ENCODE measurements at regions not wholly inside any gene's neighbourhood (a gene's known extent, or its start where the extent isn't known, plus 50 kb on each side); places are given as distances from the start of the nearest gene placed in this dataset.

- no peak for DNase-seq
These were observed 126.9 kb upstream of the CYP1B1 start for GRCh38 chr2:38202713-38203445.

DNA sequence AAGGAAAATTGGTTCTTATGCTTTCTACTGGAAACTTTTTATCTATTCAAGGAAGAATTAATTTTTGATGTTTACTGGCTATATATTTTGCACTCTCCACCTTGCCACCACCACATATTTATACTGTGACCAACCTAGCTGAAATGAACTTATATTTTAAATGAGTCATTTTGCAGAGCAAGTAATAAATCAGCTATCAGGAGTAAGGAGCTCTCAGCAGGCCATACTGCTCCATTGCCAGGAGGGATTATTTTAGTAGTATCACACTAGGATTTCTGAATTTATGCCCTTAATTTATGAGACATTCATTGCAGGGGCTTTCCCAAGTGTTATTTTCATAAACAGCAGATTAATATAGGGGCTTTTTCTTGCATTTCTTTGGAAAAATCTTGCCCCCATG lies 125.8 kb upstream of the CYP1B1 start:
- DNase-seq, result no peak

GRCh38 chr2:38200598-38200997 lies 124.6 kb upstream of the CYP1B1 start:
- DNase-seq, result no peak

DNA sequence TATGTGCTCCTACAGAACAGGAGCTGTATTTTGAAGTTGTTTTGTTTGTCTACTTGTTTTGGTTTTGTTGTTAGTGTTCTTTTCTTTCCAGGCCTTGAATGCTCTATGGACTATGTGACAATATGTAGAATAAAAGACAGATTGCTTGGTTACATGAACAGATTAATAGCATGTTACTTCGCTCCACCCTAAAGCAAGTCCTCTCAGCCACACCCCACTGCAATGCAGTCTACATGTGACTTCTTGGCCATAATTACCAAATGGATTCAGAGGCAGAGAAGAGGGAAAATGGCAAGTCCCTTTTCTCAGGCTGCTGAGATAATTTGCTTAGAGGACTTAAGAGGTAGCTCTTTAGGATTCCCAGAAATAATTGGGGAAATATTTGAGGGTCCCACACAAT lies 123.2 kb upstream of the CYP1B1 start:
- DNase-seq, result no peak

DNA sequence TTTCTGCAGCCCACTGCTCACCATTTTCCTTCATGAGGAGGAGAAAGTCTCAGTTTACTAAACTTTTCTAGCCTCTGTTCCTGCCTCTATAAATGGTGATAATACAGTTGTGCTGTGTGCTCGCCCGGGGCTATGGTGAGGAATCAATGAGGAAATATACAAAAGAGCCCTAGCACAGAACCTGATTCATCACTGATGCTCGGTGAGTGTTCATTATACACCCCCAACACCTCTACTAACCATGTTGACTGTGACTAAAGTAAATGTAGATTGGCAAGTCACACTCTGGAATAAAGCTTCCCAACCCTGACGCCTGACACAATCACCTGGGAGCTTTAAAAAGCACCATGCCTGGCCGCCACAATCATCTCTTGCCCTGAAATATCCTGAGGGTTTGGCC lies 118.8 kb upstream of the CYP1B1 start:
- no peak for DNase-seq

DNA sequence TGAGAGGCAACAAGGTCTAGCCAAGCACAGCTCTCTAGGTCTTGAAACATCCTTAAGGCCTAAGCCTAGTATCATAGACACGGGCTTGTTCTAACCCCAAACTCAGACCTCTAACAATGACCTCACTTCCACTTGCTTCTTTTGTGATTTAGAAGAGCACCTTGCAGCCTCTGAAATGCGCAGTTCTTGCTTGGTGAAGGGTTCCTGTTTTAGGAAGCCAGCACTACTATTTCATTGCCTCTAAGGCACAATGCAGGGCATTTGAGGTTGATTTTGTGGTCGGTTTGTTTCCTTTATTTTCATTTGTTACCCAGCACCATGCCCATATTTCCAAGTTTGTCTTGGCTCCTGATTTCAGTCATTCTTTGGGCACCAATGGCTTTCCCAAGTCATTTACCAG lies 117.0 kb upstream of the CYP1B1 start:
- DNase-seq, result no peak

GRCh38 chr2:38192046-38192445 lies 116.1 kb upstream of the CYP1B1 start:
- DNase-seq, result no peak

DNA sequence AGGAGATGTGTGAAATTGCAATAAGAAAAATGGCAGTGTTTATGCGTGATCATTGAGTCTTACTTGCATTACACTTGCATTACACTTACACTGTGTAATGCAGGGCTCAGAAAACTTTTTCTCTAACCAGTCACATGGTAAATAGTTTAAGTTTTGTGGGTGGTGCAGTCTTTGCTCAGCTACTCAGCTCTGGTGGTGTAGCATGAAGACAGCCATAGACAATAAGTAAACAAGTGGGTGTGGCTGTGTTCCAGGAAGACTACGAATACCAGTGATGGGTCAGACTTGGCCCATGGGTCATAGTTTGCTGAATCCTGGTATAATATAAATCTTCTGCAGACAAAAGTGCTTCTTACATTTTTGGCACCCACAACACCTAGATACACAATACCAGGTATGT lies 115.6 kb upstream of the CYP1B1 start:
- no peak for DNase-seq

DNA sequence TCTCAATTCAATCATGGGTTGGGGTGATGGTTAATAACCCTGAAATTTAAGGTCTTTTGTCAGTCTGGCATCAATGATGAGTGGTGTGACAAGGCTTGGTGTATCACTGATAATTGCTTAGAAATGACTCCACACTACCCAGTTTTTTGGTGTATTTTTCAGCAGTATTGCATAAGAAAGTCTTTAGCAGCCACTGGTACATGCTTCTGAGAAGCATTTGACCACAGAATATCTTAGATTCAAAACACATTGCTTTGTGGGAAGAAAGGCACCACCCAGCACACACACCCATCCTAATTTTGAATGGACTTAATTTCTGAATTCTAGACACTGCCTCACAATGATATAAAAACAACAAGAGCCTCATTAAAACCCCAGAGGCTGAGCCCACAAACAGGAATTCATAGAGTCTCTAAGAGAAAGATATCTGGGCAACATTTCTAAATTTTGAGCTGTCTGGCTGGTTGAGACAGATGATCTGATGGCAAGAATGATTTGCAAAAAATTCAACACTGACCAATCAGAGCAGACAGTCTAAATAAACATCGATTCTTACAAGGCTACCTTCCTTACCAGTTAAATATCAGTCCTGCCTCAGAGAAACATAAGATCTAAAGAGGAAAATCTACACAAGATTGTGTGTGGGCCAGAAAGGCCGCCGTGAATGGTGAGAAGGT lies 114.7 kb upstream of the CYP1B1 start:
- peak in 1 of 5 experiments; percentile 27 for DNase-seq

- DNase-seq, result no peak
These were observed 111.6 kb upstream of the CYP1B1 start for GRCh38 chr2:38187541-38188011.

GRCh38 chr2:38185012-38185491 lies 109.1 kb upstream of the CYP1B1 start:
- DNase-seq, result peak in 1 of 5 experiments; percentile 22

DNA sequence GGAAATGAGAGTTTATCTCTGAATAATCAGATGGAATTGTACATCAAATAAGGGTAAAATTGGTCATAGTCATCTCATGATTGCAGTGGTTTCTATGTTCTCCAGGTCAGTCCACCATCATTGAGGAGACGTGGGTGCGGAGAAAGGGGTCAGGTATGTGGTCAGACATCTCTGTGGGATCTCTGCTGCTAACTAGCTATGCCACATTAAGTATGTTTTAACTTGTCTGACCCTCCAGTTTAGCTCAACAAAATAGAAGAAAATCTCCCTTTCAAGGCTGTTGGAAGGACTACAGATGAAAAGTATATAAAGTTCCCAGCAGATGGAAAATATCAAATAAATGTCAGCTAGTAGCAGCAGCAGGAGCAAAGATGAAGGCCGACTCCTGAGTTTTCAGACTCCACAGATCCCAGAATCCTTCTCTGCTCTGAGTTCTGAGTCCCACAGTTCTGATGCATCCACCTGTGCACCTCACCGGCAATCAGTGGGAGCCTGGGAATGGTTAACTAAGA lies 106.6 kb upstream of the CYP1B1 start:
- no peak for DNase-seq

- no peak for DNase-seq
These were observed 106.0 kb upstream of the CYP1B1 start for GRCh38 chr2:38181806-38182491.

DNA sequence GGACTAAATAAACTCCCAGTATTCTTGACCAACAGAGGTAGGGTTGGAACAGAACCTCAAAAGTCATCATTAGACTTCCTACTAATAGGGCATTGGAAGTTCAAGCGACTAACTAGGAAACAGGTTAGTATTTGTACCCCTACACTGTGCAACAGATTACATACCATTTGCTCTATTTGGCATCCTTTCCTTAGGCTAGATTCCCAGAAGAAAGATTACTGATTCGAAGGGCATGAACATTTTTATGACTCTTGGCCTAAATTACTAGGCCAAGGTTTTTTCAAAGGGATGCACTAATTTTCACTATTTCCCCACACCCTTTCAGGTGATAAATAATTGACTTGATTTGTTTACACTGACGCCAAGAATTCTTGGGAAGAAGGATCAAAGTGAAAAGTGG lies 104.8 kb upstream of the CYP1B1 start:
- DNase-seq, result no peak

- no peak for DNase-seq
These were observed 102.8 kb upstream of the CYP1B1 start for GRCh38 chr2:38178556-38179419.

DNA sequence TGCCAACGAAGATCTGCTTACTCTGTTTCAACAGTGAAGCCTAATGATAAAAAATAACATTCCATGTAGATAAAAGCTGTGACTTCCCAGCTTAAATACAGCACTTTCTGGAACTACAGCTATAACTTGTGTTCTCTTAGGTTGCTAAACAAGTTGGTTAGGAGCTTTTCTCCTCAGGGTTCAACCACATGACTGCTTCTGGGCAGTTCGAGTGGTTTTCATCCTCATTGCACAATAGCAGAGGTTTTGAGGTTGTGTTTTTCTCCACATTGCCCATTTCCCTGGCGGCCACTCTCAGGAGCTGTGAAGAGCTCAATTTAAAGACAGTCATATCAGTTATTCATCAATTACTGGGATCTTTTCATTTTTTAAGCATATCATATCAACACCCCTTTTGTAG lies 102.2 kb upstream of the CYP1B1 start:
- no peak for DNase-seq

DNA sequence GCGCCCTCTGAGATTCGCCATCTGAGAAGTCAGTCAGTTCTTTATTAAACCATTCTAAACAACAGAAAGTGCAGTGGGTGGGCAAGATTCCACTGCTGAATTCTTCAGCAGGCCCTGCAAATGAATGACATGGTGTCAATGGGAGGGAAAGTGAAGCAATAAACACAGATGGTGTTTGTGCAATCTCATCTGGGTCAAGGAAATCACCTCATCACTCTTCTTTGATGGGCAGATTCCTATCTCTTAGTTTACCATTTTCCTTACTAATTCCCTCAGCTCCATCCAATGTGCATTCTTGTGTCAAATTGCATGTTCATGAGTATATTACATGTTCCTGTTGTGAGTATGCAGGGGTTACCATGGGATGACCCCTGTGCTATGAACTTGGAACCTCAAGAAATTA lies 100.7 kb upstream of the CYP1B1 start:
- DNase-seq, result no peak

DNA sequence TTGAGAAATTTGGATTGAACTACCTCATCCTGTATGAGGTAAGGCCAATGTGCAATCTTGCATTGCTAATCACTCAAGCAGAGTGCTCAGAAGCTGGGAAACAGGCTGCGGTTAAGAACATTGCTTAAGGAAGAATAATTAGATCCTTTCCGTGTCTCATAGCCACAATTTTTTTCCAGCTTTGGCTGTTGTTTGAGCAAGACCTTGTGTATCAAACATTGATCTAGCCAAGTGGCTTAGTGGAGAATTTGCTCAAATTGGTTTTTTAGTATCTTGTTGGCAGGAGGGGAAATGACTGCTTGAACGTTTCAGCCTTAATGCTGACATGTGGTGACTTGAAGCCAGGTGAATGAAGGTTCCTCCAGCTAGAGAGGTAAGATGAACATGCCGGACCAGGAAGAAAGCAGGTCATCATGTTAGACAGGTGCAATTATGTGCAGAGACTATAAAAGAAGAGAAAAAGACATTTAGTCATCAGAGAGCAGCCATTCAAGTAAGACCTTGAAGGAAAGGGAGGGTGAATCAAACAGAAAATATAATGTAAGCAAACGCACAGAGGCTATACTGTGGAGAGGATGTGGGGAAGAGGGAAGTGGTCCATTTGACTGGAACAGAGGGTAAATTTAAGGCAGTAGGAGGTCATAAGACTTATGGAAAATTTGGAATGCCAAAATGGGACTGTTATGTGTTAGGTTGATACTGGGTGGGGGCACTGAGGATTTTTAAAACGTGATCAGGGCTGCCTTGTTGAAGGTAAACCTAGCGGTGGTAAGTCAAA lies 98.9 kb upstream of the CYP1B1 start:
- no peak for DNase-seq

DNA sequence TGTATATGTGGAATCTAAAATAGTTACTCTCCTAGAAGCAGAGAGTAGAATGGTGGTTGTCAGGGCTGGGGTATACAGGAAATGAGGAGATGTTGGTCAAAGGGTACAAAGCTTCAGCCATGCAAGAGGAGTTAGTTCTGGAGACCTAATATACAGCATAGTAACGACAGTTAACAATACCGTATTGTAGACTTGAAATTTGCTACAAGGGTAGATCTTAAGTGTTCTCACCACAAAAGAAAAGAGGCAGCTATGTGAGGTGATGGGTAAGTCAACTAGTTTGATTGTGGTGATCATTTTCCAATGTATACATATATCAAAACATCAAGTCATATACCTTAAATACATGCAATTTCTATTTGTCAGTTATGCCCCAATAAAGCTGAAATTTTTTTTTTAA lies 98.2 kb upstream of the CYP1B1 start:
- no peak for DNase-seq

DNA sequence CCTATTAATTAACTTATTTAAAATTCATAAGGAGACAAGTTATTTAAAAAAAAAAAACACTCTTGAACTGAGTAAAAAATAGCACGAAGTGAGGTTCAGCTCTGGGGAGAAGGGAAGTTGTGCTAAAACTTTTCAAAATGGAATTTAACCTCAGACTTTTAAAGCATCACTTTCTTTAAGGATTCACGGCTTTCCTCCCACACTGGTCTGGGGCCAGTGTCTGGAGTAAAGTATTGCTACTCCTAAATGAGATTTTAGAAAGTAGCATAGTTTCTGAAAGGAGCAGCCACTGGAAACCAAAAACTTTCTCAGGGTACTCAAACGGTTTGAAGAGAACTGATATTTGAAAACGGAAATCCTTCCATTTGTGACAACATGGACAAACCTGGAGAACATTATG lies 97.7 kb upstream of the CYP1B1 start:
- DNase-seq, result no peak

GRCh38 chr2:38171208-38171855 lies 95.4 kb upstream of the CYP1B1 start:
- no peak for DNase-seq
